Erythroblast (primary cell): ENCODE measurements at regions not wholly inside any gene's neighbourhood (a gene's known extent, or its start where the extent isn't known, plus 50 kb on each side); places are given as distances from the start of the nearest gene placed in this dataset.

Experiments used
- GATA1 ChIP-seq: IDR thresholded peaks from 2 replicates; pipeline ENCODE4 v1.6.1; 2011; ENCODE audit warnings: low read depth, mild to moderate bottlenecking, control low read depth, low read length, moderate library complexity
- POLR2A ChIP-seq: IDR thresholded peaks from 2 replicates; pipeline ENCODE4 v1.6.1; 2011; ENCODE audit warnings: mild to moderate bottlenecking, low read length

- TF ChIP-seq POLR2A (no peak), GATA1 (no peak)
Measured at GRCh38 chr14:47821135-47821534, 145.7 kb upstream of the MDGA2 start.
